ENCODE measurements at regions not wholly inside any gene's neighbourhood (a gene's known extent, or its start where the extent isn't known, plus 50 kb on each side); places are given as distances from the start of the nearest gene placed in this dataset.

- Histone ChIP-seq H3K79me2 (ENCODE audit: control insufficient read depth, insufficient read depth, low read length, unreplicated experiment) (no peaks in the 10 kb centered on the region), H3K27me3 (ENCODE audit: insufficient read depth, low read length) (0 out of 2 replicates have a peak, but pooled peaks cover 7% of the 10 kb centered on the region), H3K27ac (ENCODE audit: low read depth, low read length) (no peak overlapping the region), H2AFZ (ENCODE audit: low read length, unreplicated experiment) (no peak overlapping the region), H3K36me3 (ENCODE audit: insufficient read depth, low read length) (no peaks in the 10 kb centered on the region), H3K4me1 (ENCODE audit: control insufficient read depth, insufficient read depth, low read length, unreplicated experiment) (no peaks in the 10 kb centered on the region), H3K4me3 (ENCODE audit: low read depth, low read length) (no peak overlapping the region)
Observed at GRCh38 chr20:52279706-52280105, 88.1 kb upstream of the ZFP64 start.

DNA sequence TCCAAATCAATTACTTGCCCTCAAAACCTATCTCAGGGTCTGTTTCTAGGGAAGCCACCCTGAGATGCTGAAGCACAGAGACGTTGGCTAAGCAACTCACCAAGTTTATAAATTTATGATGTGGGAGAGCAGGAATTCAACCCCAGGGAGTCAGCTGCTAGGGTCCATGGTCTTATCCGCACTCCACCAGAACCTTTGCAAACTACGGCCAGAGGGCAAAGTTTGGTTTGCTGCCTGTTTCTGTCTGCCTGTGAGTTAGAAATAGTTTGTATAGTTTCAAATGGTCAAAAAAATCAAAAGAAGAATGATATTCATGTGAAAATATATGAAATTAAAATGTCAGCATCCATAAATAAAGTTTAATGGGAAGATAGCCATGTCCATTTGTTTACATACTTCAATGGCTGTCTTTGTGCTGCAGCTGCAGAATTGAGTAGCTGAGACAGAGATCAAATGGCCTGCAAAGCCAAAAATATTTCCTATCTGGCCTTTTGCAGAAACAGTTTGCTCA lies 83.7 kb upstream of the ZFP64 start:
- Histone ChIP-seq H3K4me3 (ENCODE audit: low read depth, low read length) (no peak overlapping the region), H3K27ac (ENCODE audit: low read depth, low read length) (no peak overlapping the region), H3K27me3 (ENCODE audit: insufficient read depth, low read length) (no peaks in the 10 kb centered on the region), H2AFZ (ENCODE audit: low read length, unreplicated experiment) (no peak overlapping the region), H3K79me2 (ENCODE audit: control insufficient read depth, insufficient read depth, low read length, unreplicated experiment) (no peaks in the 10 kb centered on the region), H3K36me3 (ENCODE audit: insufficient read depth, low read length) (no peaks in the 10 kb centered on the region), H3K4me1 (ENCODE audit: control insufficient read depth, insufficient read depth, low read length, unreplicated experiment) (no peaks in the 10 kb centered on the region)

DNA sequence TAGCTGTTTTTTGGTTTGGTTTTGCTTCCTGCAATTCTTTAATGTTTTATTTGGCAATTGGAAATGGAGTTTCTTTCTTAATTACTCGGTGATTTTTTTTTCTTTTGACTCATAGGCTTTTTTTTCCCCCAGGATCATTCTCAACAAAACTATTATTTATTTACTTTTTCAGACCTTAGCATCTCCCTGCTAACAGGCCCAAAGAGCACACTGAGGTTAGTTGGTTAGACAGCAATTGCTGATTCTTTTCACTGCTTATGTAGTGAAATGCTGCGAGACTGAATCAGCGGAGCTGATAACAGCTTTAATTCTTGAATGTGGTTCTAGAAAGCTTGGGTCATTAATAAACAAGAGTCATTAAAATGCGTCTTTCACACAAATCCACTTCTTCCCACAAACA lies 79.1 kb upstream of the ZFP64 start:
- no peak overlapping the region for H3K27ac ChIP-seq (ENCODE audit: low read depth, low read length)
- H3K27me3 ChIP-seq (ENCODE audit: insufficient read depth, low read length): no peaks in the 10 kb centered on the region
- H2AFZ ChIP-seq (ENCODE audit: low read length, unreplicated experiment): no peak overlapping the region
- no peaks in the 10 kb centered on the region for H3K4me1 ChIP-seq (ENCODE audit: control insufficient read depth, insufficient read depth, low read length, unreplicated experiment)
- no peak overlapping the region for H3K4me3 ChIP-seq (ENCODE audit: low read depth, low read length)
- H3K36me3 ChIP-seq (ENCODE audit: insufficient read depth, low read length): no peaks in the 10 kb centered on the region
- no peaks in the 10 kb centered on the region for H3K79me2 ChIP-seq (ENCODE audit: control insufficient read depth, insufficient read depth, low read length, unreplicated experiment)

DNA sequence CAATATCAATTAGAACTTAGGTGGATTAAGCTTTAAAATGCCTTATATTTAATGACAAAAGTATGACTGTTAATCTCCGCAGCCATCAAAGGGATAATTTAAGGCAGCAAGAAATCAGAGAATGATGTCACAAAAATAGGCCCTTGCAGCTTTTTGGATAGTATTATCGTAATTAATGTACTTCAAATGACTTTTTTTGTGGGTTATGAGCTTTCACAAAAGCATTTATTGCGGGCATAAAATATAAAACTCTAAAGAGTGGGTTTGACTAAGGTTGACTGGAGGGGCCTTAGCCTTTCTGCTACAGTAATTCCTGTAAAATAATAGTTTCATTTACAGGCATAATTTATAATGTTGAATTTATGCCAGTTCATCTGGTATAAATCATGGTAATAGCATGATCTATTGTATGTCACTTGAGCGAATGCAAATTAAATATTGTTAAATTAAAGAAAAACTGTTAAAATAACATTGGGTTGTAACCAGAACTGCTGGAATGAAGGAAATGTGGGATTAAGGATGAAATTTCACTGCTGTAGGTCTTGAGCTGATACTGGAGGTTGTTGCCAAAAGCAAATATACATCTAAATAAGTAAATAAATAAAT lies 78.5 kb upstream of the ZFP64 start:
- Histone ChIP-seq H2AFZ (ENCODE audit: low read length, unreplicated experiment) (no peak overlapping the region), H3K79me2 (ENCODE audit: control insufficient read depth, insufficient read depth, low read length, unreplicated experiment) (no peaks in the 10 kb centered on the region), H3K27me3 (ENCODE audit: insufficient read depth, low read length) (no peaks in the 10 kb centered on the region), H3K4me3 (ENCODE audit: low read depth, low read length) (no peak overlapping the region), H3K4me1 (ENCODE audit: control insufficient read depth, insufficient read depth, low read length, unreplicated experiment) (no peaks in the 10 kb centered on the region), H3K27ac (ENCODE audit: low read depth, low read length) (no peak overlapping the region), H3K36me3 (ENCODE audit: insufficient read depth, low read length) (no peaks in the 10 kb centered on the region)

DNA sequence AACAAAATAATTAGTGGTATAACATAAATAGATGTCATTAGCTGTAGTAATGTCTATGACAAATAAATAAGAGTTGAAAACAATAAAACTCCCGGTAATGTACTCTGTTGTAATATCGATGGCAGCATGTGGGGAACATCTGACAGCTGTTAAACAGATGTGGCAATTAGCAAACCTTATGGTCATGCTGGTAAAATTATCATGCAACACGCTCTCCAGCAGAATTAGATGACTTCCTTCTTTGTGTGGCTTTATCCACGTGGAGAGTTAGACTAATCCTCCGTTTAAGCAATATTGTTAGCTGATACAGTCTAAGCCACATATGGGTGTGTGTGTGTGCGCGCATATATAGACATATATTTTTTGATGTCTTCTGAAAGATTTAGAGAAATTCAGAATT lies 77.7 kb upstream of the ZFP64 start:
- no peak overlapping the region for H3K4me3 ChIP-seq (ENCODE audit: low read depth, low read length)
- no peaks in the 10 kb centered on the region for H3K36me3 ChIP-seq (ENCODE audit: insufficient read depth, low read length)
- no peaks in the 10 kb centered on the region for H3K79me2 ChIP-seq (ENCODE audit: control insufficient read depth, insufficient read depth, low read length, unreplicated experiment)
- H2AFZ ChIP-seq (ENCODE audit: low read length, unreplicated experiment): no peak overlapping the region
- H3K27ac ChIP-seq (ENCODE audit: low read depth, low read length): no peak overlapping the region
- H3K4me1 ChIP-seq (ENCODE audit: control insufficient read depth, insufficient read depth, low read length, unreplicated experiment): no peaks in the 10 kb centered on the region
- no peaks in the 10 kb centered on the region for H3K27me3 ChIP-seq (ENCODE audit: insufficient read depth, low read length)

DNA sequence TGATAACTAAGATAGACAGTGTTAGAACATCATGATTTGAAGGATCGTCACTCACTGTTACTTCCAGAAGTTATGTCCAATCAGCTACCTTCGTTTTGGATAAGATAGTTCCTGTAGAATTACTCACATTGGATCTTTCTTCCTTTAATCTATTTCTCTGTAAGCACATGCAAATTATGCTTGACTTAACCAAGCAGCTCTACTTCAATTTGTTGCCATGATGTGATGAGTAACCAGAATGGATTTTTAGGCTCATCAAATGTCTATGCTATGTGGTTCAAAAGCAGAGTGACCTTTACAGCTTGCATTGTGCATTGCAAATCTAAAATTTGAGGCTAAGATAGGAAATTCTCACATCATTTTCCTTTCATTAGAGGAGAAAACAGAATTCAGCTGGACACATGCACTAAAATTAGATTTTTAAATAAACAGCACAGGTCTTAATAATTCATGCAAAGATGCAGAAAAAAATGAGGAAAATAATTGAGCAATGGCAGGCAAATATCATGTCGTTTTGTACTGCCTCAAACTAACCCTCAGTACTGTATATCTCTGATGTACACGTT lies 76.7 kb upstream of the ZFP64 start:
- Histone ChIP-seq H3K4me1 (ENCODE audit: control insufficient read depth, insufficient read depth, low read length, unreplicated experiment) (no peaks in the 10 kb centered on the region), H3K27ac (ENCODE audit: low read depth, low read length) (no peak overlapping the region), H3K36me3 (ENCODE audit: insufficient read depth, low read length) (no peaks in the 10 kb centered on the region), H2AFZ (ENCODE audit: low read length, unreplicated experiment) (no peak overlapping the region), H3K4me3 (ENCODE audit: low read depth, low read length) (no peak overlapping the region), H3K27me3 (ENCODE audit: insufficient read depth, low read length) (no peaks in the 10 kb centered on the region), H3K79me2 (ENCODE audit: control insufficient read depth, insufficient read depth, low read length, unreplicated experiment) (no peaks in the 10 kb centered on the region)

- Histone ChIP-seq H3K4me1 (ENCODE audit: control insufficient read depth, insufficient read depth, low read length, unreplicated experiment) (no peaks in the 10 kb centered on the region), H3K27me3 (ENCODE audit: insufficient read depth, low read length) (no peaks in the 10 kb centered on the region), H3K4me3 (ENCODE audit: low read depth, low read length) (no peak overlapping the region), H3K27ac (ENCODE audit: low read depth, low read length) (no peak overlapping the region), H2AFZ (ENCODE audit: low read length, unreplicated experiment) (no peak overlapping the region), H3K36me3 (ENCODE audit: insufficient read depth, low read length) (no peaks in the 10 kb centered on the region), H3K79me2 (ENCODE audit: control insufficient read depth, insufficient read depth, low read length, unreplicated experiment) (no peaks in the 10 kb centered on the region)
Observed at GRCh38 chr20:52267418-52267817, 75.8 kb upstream of the ZFP64 start.

DNA sequence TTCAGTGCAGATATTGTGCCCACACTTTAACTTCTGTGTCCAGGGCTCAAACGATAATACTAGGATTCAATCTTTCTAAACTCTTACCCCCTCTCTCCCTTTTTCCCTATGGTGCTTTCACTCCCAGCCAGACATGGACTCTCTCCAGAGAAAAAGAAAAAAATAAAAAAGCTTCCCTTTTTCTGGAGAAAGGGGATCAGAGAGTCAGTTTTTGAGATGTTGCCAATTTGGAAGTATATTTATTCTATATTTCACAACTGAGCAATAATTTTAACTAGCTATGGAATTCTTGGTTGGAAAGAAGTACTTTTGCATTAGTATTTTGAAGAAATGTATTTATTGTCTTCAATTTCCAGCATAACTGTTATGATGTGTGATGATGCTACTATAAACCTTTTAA lies 72.2 kb upstream of the ZFP64 start:
- Histone ChIP-seq H3K4me3 (ENCODE audit: low read depth, low read length) (no peak overlapping the region), H2AFZ (ENCODE audit: low read length, unreplicated experiment) (no peak overlapping the region), H3K27ac (ENCODE audit: low read depth, low read length) (no peak overlapping the region), H3K4me1 (ENCODE audit: control insufficient read depth, insufficient read depth, low read length, unreplicated experiment) (no peaks in the 10 kb centered on the region), H3K36me3 (ENCODE audit: insufficient read depth, low read length) (no peaks in the 10 kb centered on the region), H3K79me2 (ENCODE audit: control insufficient read depth, insufficient read depth, low read length, unreplicated experiment) (no peaks in the 10 kb centered on the region), H3K27me3 (ENCODE audit: insufficient read depth, low read length) (no peaks in the 10 kb centered on the region)

GRCh38 chr20:52261792-52262191 lies 70.2 kb upstream of the ZFP64 start:
- no peak overlapping the region for H3K27ac ChIP-seq (ENCODE audit: low read depth, low read length)
- H3K36me3 ChIP-seq (ENCODE audit: insufficient read depth, low read length): no peaks in the 10 kb centered on the region
- no peaks in the 10 kb centered on the region for H3K4me1 ChIP-seq (ENCODE audit: control insufficient read depth, insufficient read depth, low read length, unreplicated experiment)
- H2AFZ ChIP-seq (ENCODE audit: low read length, unreplicated experiment): no peak overlapping the region
- H3K27me3 ChIP-seq (ENCODE audit: insufficient read depth, low read length): no peaks in the 10 kb centered on the region
- H3K79me2 ChIP-seq (ENCODE audit: control insufficient read depth, insufficient read depth, low read length, unreplicated experiment): no peaks in the 10 kb centered on the region
- no peak overlapping the region for H3K4me3 ChIP-seq (ENCODE audit: low read depth, low read length)

DNA sequence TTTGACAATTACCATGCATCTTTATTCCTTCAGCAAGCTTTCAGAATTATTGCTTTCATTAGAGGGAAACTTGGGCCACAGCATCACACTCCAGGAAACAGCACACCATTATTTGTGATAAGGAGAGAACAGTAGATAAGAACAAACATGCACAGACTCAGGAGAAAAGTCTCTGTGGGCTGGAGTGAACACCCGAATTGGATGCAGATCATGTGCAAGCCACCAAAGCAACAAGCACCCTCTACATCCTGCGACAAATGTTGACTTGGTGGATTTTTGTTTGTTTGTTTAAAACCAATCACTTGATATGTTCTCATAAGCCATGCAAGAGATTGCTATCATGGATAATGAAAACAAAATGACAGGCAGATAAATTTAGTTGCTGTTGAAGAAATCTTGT lies 67.7 kb upstream of the ZFP64 start:
- Histone ChIP-seq H3K27ac (ENCODE audit: low read depth, low read length) (no peak overlapping the region), H3K36me3 (ENCODE audit: insufficient read depth, low read length) (no peaks in the 10 kb centered on the region), H2AFZ (ENCODE audit: low read length, unreplicated experiment) (no peak overlapping the region), H3K4me1 (ENCODE audit: control insufficient read depth, insufficient read depth, low read length, unreplicated experiment) (no peaks in the 10 kb centered on the region), H3K79me2 (ENCODE audit: control insufficient read depth, insufficient read depth, low read length, unreplicated experiment) (no peaks in the 10 kb centered on the region), H3K4me3 (ENCODE audit: low read depth, low read length) (no peak overlapping the region), H3K27me3 (ENCODE audit: insufficient read depth, low read length) (peaks cover 4% of the 10 kb centered on the region; the same call in 1 of the 2 replicates)

DNA sequence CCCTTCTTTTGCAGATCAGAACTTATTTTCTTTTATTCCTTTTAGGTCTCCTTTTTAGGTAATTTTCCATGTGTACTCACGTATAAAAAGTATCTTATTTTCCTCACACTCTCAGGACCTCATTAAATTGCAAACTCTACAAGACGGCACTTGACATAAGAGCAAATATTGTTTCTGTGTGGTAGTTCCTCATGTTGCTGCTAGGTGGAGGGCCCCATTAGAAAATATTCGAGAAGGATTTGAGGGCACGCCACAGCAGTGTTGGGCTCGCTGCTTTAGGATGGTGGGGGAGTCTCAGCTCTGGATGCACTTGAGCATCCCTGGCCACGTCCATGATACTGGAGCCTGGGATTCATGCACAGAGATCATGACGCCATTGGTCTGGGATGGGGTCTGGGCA lies 64.9 kb upstream of the ZFP64 start:
- no peak overlapping the region for H3K4me3 ChIP-seq (ENCODE audit: low read depth, low read length)
- no peak overlapping the region for H2AFZ ChIP-seq (ENCODE audit: low read length, unreplicated experiment)
- peaks cover 6% of the 10 kb centered on the region; the same call in 1 of the 2 replicates for H3K27me3 ChIP-seq (ENCODE audit: insufficient read depth, low read length)
- no peaks in the 10 kb centered on the region for H3K79me2 ChIP-seq (ENCODE audit: control insufficient read depth, insufficient read depth, low read length, unreplicated experiment)
- no peaks in the 10 kb centered on the region for H3K4me1 ChIP-seq (ENCODE audit: control insufficient read depth, insufficient read depth, low read length, unreplicated experiment)
- no peak overlapping the region for H3K27ac ChIP-seq (ENCODE audit: low read depth, low read length)
- H3K36me3 ChIP-seq (ENCODE audit: insufficient read depth, low read length): no peaks in the 10 kb centered on the region

All from ACC112 (cell line).